CD4-positive, alpha-beta memory T cell (primary cell): ENCODE measurements at regions not wholly inside any gene's neighbourhood (a gene's known extent, or its start where the extent isn't known, plus 50 kb on each side); places are given as distances from the start of the nearest gene placed in this dataset.
A peak's percentile ranks its signal among the peaks of the same experiment; 100 is the strongest.

Experiments
- CTCF ChIA-PET: fragments of 350-600 bp; sonication (Branson Sonifier 250); formaldehyde crosslinking; loops from one replicate; lab custom pipeline; 2021; ENCODE audit warnings: inconsistent platforms; ENCODE audit not compliant: partially characterized antibody; lab: Charles Lee
- POLR2A ChIA-PET: fragments of 350-600 bp; sonication (Branson Sonifier 250); formaldehyde crosslinking; loops from one replicate; lab custom pipeline; 2021; ENCODE audit not compliant: partially characterized antibody; lab: Charles Lee
- DNase-seq, 5 donors: peaks; one replicate each; pipeline versions ENCODE4 v3.0.0 to v3.0.0-alpha.2; 2020 to 2022; ENCODE audit warnings: mixed read lengths in 1 of 5
- H3K27ac ChIP-seq: one replicate; pipeline ENCODE4 v1.7.0; 2013; ENCODE audit warnings: low read depth, low read length
- H3K27me3 ChIP-seq: 2 replicates; pipeline ENCODE4 v1.7.0; 2013; ENCODE audit warnings: mild to moderate bottlenecking, low read length, moderate library complexity; ENCODE audit not compliant: insufficient read depth
- H3K36me3 ChIP-seq: 2 replicates; pipeline ENCODE4 v1.7.0; 2013; ENCODE audit warnings: mild to moderate bottlenecking, low read length, moderate library complexity; ENCODE audit not compliant: insufficient read depth
- H3K4me1 ChIP-seq: 2 replicates; pipeline ENCODE4 v1.7.0; 2013; ENCODE audit warnings: mild to moderate bottlenecking, low read length, moderate library complexity; ENCODE audit not compliant: insufficient read depth
- H3K4me3 ChIP-seq, 2 donors: one replicate each; pipeline ENCODE4 v1.7.0; 2013; ENCODE audit warnings: low read length in 2 of 2, mild to moderate bottlenecking in 1 of 2
- H3K9me3 ChIP-seq, 2 donors: one replicate each; pipeline ENCODE4 v1.7.0; 2013; ENCODE audit warnings: low read length in 2 of 2, control low read depth in 1 of 2; ENCODE audit not compliant: control insufficient read depth in 1 of 2
- H3K27ac Mint-ChIP-seq, 7 donors: one replicate each; pipeline ENCODE4 v1.8.0; 2020 to 2021; ENCODE audit warnings: mixed read lengths in 7 of 7, mild to moderate bottlenecking in 6 of 7, inconsistent platforms in 3 of 7, moderate library complexity in 3 of 7
- H3K27me3 Mint-ChIP-seq, 2 donors: one replicate each; pipeline ENCODE4 v1.8.0; 2020 to 2021; ENCODE audit warnings: mixed read lengths in 2 of 2
- H3K36me3 Mint-ChIP-seq, 2 donors: one replicate each; pipeline ENCODE4 v1.8.0; 2020 to 2021; ENCODE audit warnings: mixed read lengths in 2 of 2, inconsistent platforms in 1 of 2, mild to moderate bottlenecking in 1 of 2
- H3K4me1 Mint-ChIP-seq, 4 donors: one replicate each; pipeline ENCODE4 v1.8.0; 2020 to 2021; ENCODE audit warnings: mixed read lengths in 4 of 4, mild to moderate bottlenecking in 1 of 4
- H3K4me3 Mint-ChIP-seq, 8 donors: one replicate each; pipeline ENCODE4 v1.8.0; 2020 to 2021; ENCODE audit warnings: mixed read lengths in 8 of 8, mild to moderate bottlenecking in 7 of 8, moderate library complexity in 6 of 8, inconsistent platforms in 3 of 8
- H3K9me3 Mint-ChIP-seq, 8 donors: one replicate each; pipeline ENCODE4 v1.8.0; 2020 to 2021; ENCODE audit warnings: mixed read lengths in 8 of 8, mild to moderate bottlenecking in 5 of 8, inconsistent platforms in 3 of 8, moderate library complexity in 1 of 8
- intact Hi-C: fragments of 100-400 bp; cut with micrococcal nuclease; formaldehyde crosslinking; loops from one replicate; pipeline ENCODE4 v1.15.1; 2023

DNA sequence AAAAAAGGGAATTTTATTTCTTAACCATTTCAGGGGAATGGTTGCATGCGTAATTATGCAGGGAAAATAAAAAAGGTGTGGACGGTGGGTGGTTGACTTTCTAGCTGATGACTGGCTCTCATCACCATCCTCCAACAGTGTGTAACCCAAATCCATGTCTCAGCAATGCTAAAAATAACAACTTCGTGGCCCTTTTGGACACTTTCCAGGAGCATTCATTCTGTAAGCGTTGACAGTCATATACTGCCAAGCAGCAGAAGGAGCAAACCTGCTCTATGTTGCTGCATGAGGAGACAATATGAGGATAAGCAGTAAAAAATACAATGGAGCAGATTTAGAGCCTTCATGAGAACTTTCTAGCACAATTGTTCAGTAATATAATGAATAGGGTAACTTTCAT is 189.1 kb downstream of the ANXA2 start:
- Mint-ChIP-seq H3K4me1 (no peaks in the 10 kb centered on the region), H3K36me3 (no peaks in the 10 kb centered on the region), H3K27ac (no peak overlapping the region), H3K4me3 (no peak overlapping the region), H3K9me3 (peaks cover 0 to 2% (median 0%) of the 10 kb centered on the region in 8 donors), H3K27me3 (peaks cover 27 to 28% of the 10 kb centered on the region in 2 donors)
- intact Hi-C loops: no loop called here
- Histone ChIP-seq H3K27me3 (peaks cover 2% of the 10 kb centered on the region), H3K9me3 (no peaks in the 10 kb centered on the region), H3K27ac (no peak overlapping the region), H3K36me3 (no peaks in the 10 kb centered on the region), H3K4me3 (no peak overlapping the region), H3K4me1 (no peaks in the 10 kb centered on the region)
- DNase-seq: no peak
- POLR2A ChIA-PET: no interaction called here
- CTCF ChIA-PET: no interaction called here

DNA sequence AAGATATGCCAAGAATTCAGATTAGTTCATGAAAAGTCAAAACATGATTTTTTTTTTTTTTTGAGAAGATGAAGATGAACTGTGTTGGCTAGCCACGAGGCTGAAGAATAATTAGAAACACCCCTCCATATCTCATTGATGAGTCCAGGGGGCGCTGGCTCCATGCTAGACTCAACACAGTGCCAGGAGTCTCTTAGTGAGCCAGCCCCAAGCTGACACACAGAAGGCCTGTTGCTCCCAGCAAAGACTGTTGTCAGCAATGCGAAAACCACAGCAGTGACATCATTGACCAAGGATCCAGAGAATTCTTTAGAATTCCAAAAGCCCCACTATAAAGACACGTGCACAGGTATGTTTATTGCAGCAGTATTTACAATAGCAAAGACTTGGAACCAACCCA is 185.2 kb downstream of the ANXA2 start:
- no peaks in the 10 kb centered on the region for H3K36me3 ChIP-seq
- H3K4me1 Mint-ChIP-seq: no peaks in the 10 kb centered on the region
- no peak for DNase-seq
- H3K27me3 Mint-ChIP-seq: peaks cover 25% of the 10 kb centered on the region in 2 donors
- no peaks in the 10 kb centered on the region for H3K9me3 ChIP-seq
- no peaks in the 10 kb centered on the region for H3K27me3 ChIP-seq
- intact Hi-C loops: no loop called here
- H3K4me3 ChIP-seq: no peak overlapping the region
- no peak overlapping the region for H3K27ac Mint-ChIP-seq
- peaks cover 0 to 2% (median 0%) of the 10 kb centered on the region in 8 donors for H3K9me3 Mint-ChIP-seq
- ChIA-PET POLR2A (interaction anchor here (0.7 kb wide), 1 partner anchor 129 kb away, joined by 3 read pairs; no protein-coding TSS in a partner anchor), CTCF (interaction anchor here (0.9 kb wide), 1 partner anchor 27 kb away, joined by 3 read pairs; no protein-coding TSS in a partner anchor)
- no peaks in the 10 kb centered on the region for H3K4me1 ChIP-seq
- H3K4me3 Mint-ChIP-seq: no peak overlapping the region
- no peak overlapping the region for H3K27ac ChIP-seq
- H3K36me3 Mint-ChIP-seq: no peaks in the 10 kb centered on the region

DNA sequence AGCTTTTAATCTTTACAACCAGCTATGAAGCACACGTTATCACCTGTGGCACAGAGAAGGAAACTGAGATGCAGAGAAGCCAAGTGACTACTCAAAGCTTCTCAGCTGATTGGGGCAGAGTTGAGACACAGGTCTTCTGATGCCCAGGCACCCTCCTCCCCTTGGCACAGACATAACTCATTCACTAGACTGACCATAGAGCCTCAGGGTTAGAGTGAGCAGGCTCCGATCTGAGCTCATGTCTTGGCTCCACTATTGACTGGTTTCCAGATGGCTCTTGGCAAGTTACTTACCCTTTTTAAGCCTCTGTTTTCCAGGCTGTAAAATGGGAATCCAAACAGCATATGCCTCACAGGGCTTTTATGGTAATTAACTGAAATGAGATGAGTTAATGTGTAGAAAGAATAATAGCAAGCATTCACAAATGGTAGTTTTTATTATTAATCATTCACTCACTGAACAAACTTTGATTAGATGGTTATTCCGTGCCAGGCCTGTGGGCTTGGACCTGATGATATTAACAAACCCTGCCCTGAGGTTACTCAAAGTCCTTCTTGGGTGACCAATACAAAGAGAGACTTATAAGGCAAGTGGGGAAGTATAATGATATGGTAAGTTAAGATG is 184.3 kb downstream of the ANXA2 start:
- Mint-ChIP-seq H3K4me1 (no peaks in the 10 kb centered on the region), H3K27me3 (peaks cover 20 to 21% of the 10 kb centered on the region in 2 donors), H3K27ac (no peak overlapping the region), H3K4me3 (no peak overlapping the region), H3K36me3 (no peaks in the 10 kb centered on the region), H3K9me3 (peaks cover 0 to 2% (median 0%) of the 10 kb centered on the region in 8 donors)
- no peak overlapping the region for H3K27ac ChIP-seq
- H3K36me3 ChIP-seq: no peaks in the 10 kb centered on the region
- ChIA-PET POLR2A (no interaction called here), CTCF (no interaction called here)
- H3K27me3 ChIP-seq: no peaks in the 10 kb centered on the region
- intact Hi-C loops: no loop called here
- no peaks in the 10 kb centered on the region for H3K9me3 ChIP-seq
- no peak overlapping the region for H3K4me3 ChIP-seq
- no peak for DNase-seq
- H3K4me1 ChIP-seq: no peaks in the 10 kb centered on the region

- POLR2A ChIA-PET: no interaction called here
- Histone ChIP-seq H3K9me3 (no peaks in the 10 kb centered on the region), H3K4me3 (no peak overlapping the region), H3K36me3 (no peaks in the 10 kb centered on the region), H3K4me1 (no peaks in the 10 kb centered on the region), H3K27ac (no peak overlapping the region), H3K27me3 (no peaks in the 10 kb centered on the region)
- Mint-ChIP-seq H3K9me3 (peaks cover 0 to 2% (median 0%) of the 10 kb centered on the region in 8 donors), H3K27ac (no peak overlapping the region), H3K27me3 (peaks cover 20% of the 10 kb centered on the region in 2 donors), H3K4me1 (no peaks in the 10 kb centered on the region), H3K36me3 (no peaks in the 10 kb centered on the region), H3K4me3 (no peak overlapping the region)
- intact Hi-C loops: no loop called here
- CTCF ChIA-PET: no interaction called here
- peak in 1 of 5 donors; percentile 30 for DNase-seq
Measured at GRCh38 chr15:60214201-60214600, 183.6 kb downstream of the ANXA2 start.

DNA sequence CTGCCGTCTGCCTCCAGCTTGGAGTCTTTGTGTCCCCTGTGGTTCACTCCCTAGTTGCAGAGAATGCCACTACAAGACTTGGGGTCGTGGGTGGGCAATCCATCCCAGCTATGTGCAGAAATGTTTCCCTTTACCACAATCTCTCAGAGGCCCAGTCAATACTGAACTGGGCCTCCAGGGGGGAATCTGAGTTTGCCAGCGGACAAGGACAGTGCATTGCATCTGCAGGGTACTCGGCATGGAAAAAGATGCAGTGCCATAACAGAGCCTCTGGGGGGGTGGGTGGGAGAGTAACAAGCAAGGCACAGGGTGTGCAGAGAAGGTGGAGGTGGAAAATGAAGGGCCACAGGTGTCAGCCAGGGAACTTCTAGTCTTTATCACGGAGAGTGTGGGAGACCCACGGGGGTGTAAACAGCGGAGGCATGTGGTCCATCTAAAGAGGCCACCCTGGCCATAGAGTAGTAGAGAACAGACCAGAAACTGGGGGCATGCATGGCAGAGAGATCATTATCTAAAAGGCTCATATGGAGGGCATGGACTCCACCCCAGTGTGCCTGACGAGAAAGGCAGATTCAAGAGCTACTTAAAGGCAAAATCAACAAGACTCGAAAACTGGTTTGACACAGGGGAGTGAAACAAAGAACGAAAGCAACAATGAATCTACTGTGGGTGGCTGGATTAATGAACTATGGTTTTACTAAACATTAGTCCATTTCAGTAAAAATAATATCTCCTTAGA is 182.4 kb downstream of the ANXA2 start:
- no peaks in the 10 kb centered on the region for H3K4me1 ChIP-seq
- ChIA-PET CTCF (interaction anchor here (0.7 kb wide), 1 partner anchor 112 kb away, joined by 3 read pairs; no protein-coding TSS in a partner anchor), POLR2A (no interaction called here)
- intact Hi-C loops: no loop called here
- DNase-seq: no peak
- Mint-ChIP-seq H3K9me3 (peaks cover 0 to 2% (median 0%) of the 10 kb centered on the region in 8 donors), H3K27ac (no peak overlapping the region), H3K4me1 (no peaks in the 10 kb centered on the region), H3K27me3 (peaks cover 20 to 25% of the 10 kb centered on the region in 2 donors), H3K36me3 (no peaks in the 10 kb centered on the region), H3K4me3 (no peak overlapping the region)
- H3K4me3 ChIP-seq: no peak overlapping the region
- H3K9me3 ChIP-seq: no peaks in the 10 kb centered on the region
- no peaks in the 10 kb centered on the region for H3K36me3 ChIP-seq
- no peak overlapping the region for H3K27ac ChIP-seq
- no peaks in the 10 kb centered on the region for H3K27me3 ChIP-seq

- H3K9me3 ChIP-seq: no peaks in the 10 kb centered on the region
- DNase-seq: no peak
- Mint-ChIP-seq H3K27me3 (peaks cover 18 to 21% of the 10 kb centered on the region in 2 donors), H3K27ac (no peak overlapping the region), H3K36me3 (no peaks in the 10 kb centered on the region), H3K9me3 (peaks cover 0 to 2% (median 0%) of the 10 kb centered on the region in 8 donors), H3K4me1 (no peaks in the 10 kb centered on the region), H3K4me3 (no peak overlapping the region)
- H3K4me3 ChIP-seq: no peak overlapping the region
- CTCF ChIA-PET: no interaction called here
- intact Hi-C loops: no loop called here
- no peaks in the 10 kb centered on the region for H3K36me3 ChIP-seq
- H3K27me3 ChIP-seq: no peaks in the 10 kb centered on the region
- POLR2A ChIA-PET: no interaction called here
- H3K4me1 ChIP-seq: no peaks in the 10 kb centered on the region
- H3K27ac ChIP-seq: no peak overlapping the region
Measured at GRCh38 chr15:60217161-60217560, 180.6 kb downstream of the ANXA2 start.

DNA sequence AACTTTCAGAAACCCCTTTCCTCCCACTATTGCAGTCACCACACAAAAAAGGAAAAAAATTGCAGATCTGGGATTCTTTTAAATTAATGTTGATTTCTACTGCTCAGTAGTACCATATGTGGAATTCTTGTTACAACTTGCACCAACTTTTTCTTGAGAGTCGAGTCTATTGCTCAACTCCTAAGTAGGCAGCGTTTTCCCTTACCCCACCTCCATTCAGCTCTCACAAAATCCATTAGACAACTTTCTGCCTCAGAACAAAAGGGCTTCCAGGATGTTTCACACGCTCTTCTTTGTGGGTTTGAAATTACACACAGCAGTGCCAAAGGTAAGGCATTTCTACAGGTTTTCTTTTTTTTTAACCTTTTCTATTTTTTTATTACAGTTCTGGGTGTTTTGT is 179.5 kb downstream of the ANXA2 start:
- peaks cover 12 to 17% of the 10 kb centered on the region in 2 donors for H3K27me3 Mint-ChIP-seq
- Histone ChIP-seq H3K4me1 (no peaks in the 10 kb centered on the region), H3K27ac (no peak overlapping the region), H3K9me3 (no peaks in the 10 kb centered on the region), H3K4me3 (no peak overlapping the region), H3K27me3 (no peaks in the 10 kb centered on the region), H3K36me3 (no peaks in the 10 kb centered on the region)
- H3K27ac Mint-ChIP-seq: no peak overlapping the region
- no peak overlapping the region for H3K4me3 Mint-ChIP-seq
- no peak for DNase-seq
- H3K36me3 Mint-ChIP-seq: no peaks in the 10 kb centered on the region
- H3K4me1 Mint-ChIP-seq: no peaks in the 10 kb centered on the region
- CTCF ChIA-PET: no interaction called here
- peaks cover 0 to 1% (median 0%) of the 10 kb centered on the region in 8 donors for H3K9me3 Mint-ChIP-seq
- intact Hi-C loops: no loop called here
- POLR2A ChIA-PET: no interaction called here
